ENCODE measurements at regions not wholly inside any gene's neighbourhood (a gene's known extent, or its start where the extent isn't known, plus 50 kb on each side); places are given as distances from the start of the nearest gene placed in this dataset.
"Not testable (repeated sequence)": the region's sequence is repeated elsewhere in the genome, so short reads cannot be mapped to it uniquely, and the experiment has no call there.

- DNase-seq; intact Hi-C loops (cut with DNase I); H3K4me3 ChIP-seq; H3K4me1 ChIP-seq; H3K27ac ChIP-seq; H3K36me3 ChIP-seq; H3K27me3 ChIP-seq; H3K9me3 ChIP-seq; H3K9ac ChIP-seq (ENCODE audit: low read depth in 2 of 2, low read length in 2 of 2): not testable (repeated sequence)
Observed at GRCh38 chr9:95391271-95391670, 73.8 kb upstream of the FANCC start.

GRCh38 chr9:95389373-95389772, 71.9 kb upstream of the FANCC start:
- TF ChIP-seq CTCF (IDR thresholded peaks at IDR 0.05) = no peak
- DNase-seq = no peak
- no peaks in the 10 kb centered on the region for H3K27me3 ChIP-seq
- no peaks in the 10 kb centered on the region for H3K36me3 ChIP-seq
- intact Hi-C loops (cut with DNase I) = no loop called here
- H3K4me3 ChIP-seq = no peak overlapping the region
- H3K27ac ChIP-seq = no peak overlapping the region
- no peak overlapping the region for H3K9ac ChIP-seq (ENCODE audit: low read depth in 2 of 2, low read length in 2 of 2)
- H3K9me3 ChIP-seq = no peaks in the 10 kb centered on the region
- no peaks in the 10 kb centered on the region for H3K4me1 ChIP-seq

- Histone ChIP-seq H3K9me3 (no peaks in the 10 kb centered on the region), H3K27ac (no peak overlapping the region), H3K4me3 (no peak overlapping the region), H3K9ac (ENCODE audit: low read depth in 2 of 2, low read length in 2 of 2) (no peak overlapping the region), H3K27me3 (no peaks in the 10 kb centered on the region), H3K36me3 (no peaks in the 10 kb centered on the region), H3K4me1 (no peaks in the 10 kb centered on the region)
- DNase-seq = no peak
- TF ChIP-seq CTCF (IDR thresholded peaks at IDR 0.05) = no peak
- intact Hi-C loops (cut with DNase I) = no loop called here
Observed at GRCh38 chr9:95386843-95387242, 69.3 kb upstream of the FANCC start.

GRCh38 chr9:95385521-95385920, 68.0 kb upstream of the FANCC start:
- Histone ChIP-seq H3K9ac (ENCODE audit: low read depth in 2 of 2, low read length in 2 of 2) (no peak overlapping the region), H3K36me3 (no peaks in the 10 kb centered on the region), H3K4me1 (no peaks in the 10 kb centered on the region), H3K9me3 (no peaks in the 10 kb centered on the region), H3K27ac (no peak overlapping the region), H3K27me3 (no peaks in the 10 kb centered on the region), H3K4me3 (no peak overlapping the region)
- no peak for TF ChIP-seq CTCF (IDR thresholded peaks at IDR 0.05)
- intact Hi-C loops (cut with DNase I) = no loop called here
- DNase-seq = no peak

- intact Hi-C loops (cut with DNase I) = no loop called here
- no peak for DNase-seq
Observed at GRCh38 chr9:95383845-95384244, 66.3 kb upstream of the FANCC start.

GRCh38 chr9:95383185-95383676, 65.7 kb upstream of the FANCC start:
- Histone ChIP-seq H3K36me3 (no peaks in the 10 kb centered on the region), H3K4me3 (no peak overlapping the region), H3K9ac (ENCODE audit: low read depth in 2 of 2, low read length in 2 of 2) (no peak overlapping the region), H3K9me3 (no peaks in the 10 kb centered on the region), H3K27ac (no peak overlapping the region), H3K27me3 (no peaks in the 10 kb centered on the region), H3K4me1 (no peaks in the 10 kb centered on the region)
- intact Hi-C loops (cut with DNase I) = no loop called here
- no peak for TF ChIP-seq CTCF (IDR thresholded peaks at IDR 0.05)
- DNase-seq = no peak

More at GRCh38 chr9:95383845-95384244, 66.3 kb upstream of the FANCC start:
- TF ChIP-seq CTCF (IDR thresholded peaks at IDR 0.05) = no peak
- no peaks in the 10 kb centered on the region for H3K36me3 ChIP-seq
- no peaks in the 10 kb centered on the region for H3K27me3 ChIP-seq
- no peak overlapping the region for H3K4me3 ChIP-seq
- no peaks in the 10 kb centered on the region for H3K4me1 ChIP-seq
- no peak overlapping the region for H3K9ac ChIP-seq (ENCODE audit: low read depth in 2 of 2, low read length in 2 of 2)
- H3K9me3 ChIP-seq = no peaks in the 10 kb centered on the region
- H3K27ac ChIP-seq = no peak overlapping the region

All from colonic mucosa (tissue), 4 donors.